Thyroid gland (tissue), 4 donors: ENCODE measurements at regions not wholly inside any gene's neighbourhood (a gene's known extent, or its start where the extent isn't known, plus 50 kb on each side); places are given as distances from the start of the nearest gene placed in this dataset.

ENCODE experiments used
- CTCF ChIP-seq, 6 experiments: fragments of 200-600 bp in 3 of 6; fragments of 450-650 bp in 3 of 6; sonication (generic) in 3 of 6; IDR thresholded peaks; one replicate each; pipeline ENCODE4 v1.5.1; 2016 to 2019; ENCODE audit warnings: antibody characterized with exemption in 6 of 6, mild to moderate bottlenecking in 2 of 6, inconsistent platforms in 1 of 6, moderate library complexity in 1 of 6
- POLR2A ChIP-seq, 2 donors: fragments of 450-650 bp; IDR thresholded peaks; one replicate each; pipeline ENCODE4 v1.6.1; 2017; ENCODE audit warnings: antibody characterized with exemption in 2 of 2, mild to moderate bottlenecking in 2 of 2, moderate library complexity in 1 of 2

GRCh38 chr4:151605215-151605614 is 155.6 kb downstream of the GATB start:
- TF ChIP-seq CTCF (IDR thresholded peaks at IDR 0.05): no peak
- TF ChIP-seq POLR2A (IDR thresholded peaks at IDR 0.05): no peak
